ENCODE measurements at regions not wholly inside any gene's neighbourhood (a gene's known extent, or its start where the extent isn't known, plus 50 kb on each side); places are given as distances from the start of the nearest gene placed in this dataset.

GRCh38 chr7:49324707-49325106 is 400.4 kb downstream of the CDC14C start:
- H3K4me2 ChIP-seq (ENCODE audit: low read depth, low read length, poor library complexity, severe bottlenecking): no peak overlapping the region
- H2AFZ ChIP-seq (ENCODE audit: low read length): no peak overlapping the region
- H3K27me3 ChIP-seq (ENCODE audit: low read length): no peaks in the 10 kb centered on the region
- no peak for DNase-seq
- no peaks in the 10 kb centered on the region for H3K9me2 ChIP-seq (replicated peaks; ENCODE audit: insufficient read depth, low read length)
- H3K27ac ChIP-seq (ENCODE audit: low read length): no peak overlapping the region
- H3K79me2 ChIP-seq (ENCODE audit: low read length): no peaks in the 10 kb centered on the region
- no peak overlapping the region for H3K9ac ChIP-seq (ENCODE audit: low read length)
- no peaks in the 10 kb centered on the region for H4K20me1 ChIP-seq (ENCODE audit: insufficient read depth, low read depth, low read length)
- no peaks in the 10 kb centered on the region for H3K36me3 ChIP-seq (ENCODE audit: insufficient read depth, low read length)
- H3K4me1 ChIP-seq (ENCODE audit: low read length): no peaks in the 10 kb centered on the region
- no peak overlapping the region for H3K4me3 ChIP-seq (ENCODE audit: low read length)
- H3K9me3 ChIP-seq (ENCODE audit: low read length): no peaks in the 10 kb centered on the region

GRCh38 chr7:49325571-49325970 is 401.2 kb downstream of the CDC14C start:
- H3K9me3 ChIP-seq (ENCODE audit: low read length): no peaks in the 10 kb centered on the region
- H3K36me3 ChIP-seq (ENCODE audit: insufficient read depth, low read length): no peaks in the 10 kb centered on the region
- no peak for DNase-seq
- no peak overlapping the region for H3K9ac ChIP-seq (ENCODE audit: low read length)
- no peaks in the 10 kb centered on the region for H3K4me1 ChIP-seq (ENCODE audit: low read length)
- H4K20me1 ChIP-seq (ENCODE audit: insufficient read depth, low read depth, low read length): no peaks in the 10 kb centered on the region
- H3K27me3 ChIP-seq (ENCODE audit: low read length): no peaks in the 10 kb centered on the region
- no peak overlapping the region for H2AFZ ChIP-seq (ENCODE audit: low read length)
- no peak overlapping the region for H3K27ac ChIP-seq (ENCODE audit: low read length)
- H3K4me3 ChIP-seq (ENCODE audit: low read length): no peak overlapping the region
- no peaks in the 10 kb centered on the region for H3K9me2 ChIP-seq (replicated peaks; ENCODE audit: insufficient read depth, low read length)
- H3K79me2 ChIP-seq (ENCODE audit: low read length): no peaks in the 10 kb centered on the region
- no peak overlapping the region for H3K4me2 ChIP-seq (ENCODE audit: low read depth, low read length, poor library complexity, severe bottlenecking)

- Histone ChIP-seq H3K36me3 (ENCODE audit: insufficient read depth, low read length) (no peaks in the 10 kb centered on the region), H3K9me3 (ENCODE audit: low read length) (no peaks in the 10 kb centered on the region), H3K9me2 (replicated peaks; ENCODE audit: insufficient read depth, low read length) (no peaks in the 10 kb centered on the region), H3K4me1 (ENCODE audit: low read length) (no peaks in the 10 kb centered on the region), H4K20me1 (ENCODE audit: insufficient read depth, low read depth, low read length) (no peaks in the 10 kb centered on the region), H3K79me2 (ENCODE audit: low read length) (no peaks in the 10 kb centered on the region), H3K4me3 (ENCODE audit: low read length) (no peak overlapping the region), H3K27ac (ENCODE audit: low read length) (no peak overlapping the region), H3K9ac (ENCODE audit: low read length) (no peak overlapping the region), H3K4me2 (ENCODE audit: low read depth, low read length, poor library complexity, severe bottlenecking) (no peak overlapping the region), H2AFZ (ENCODE audit: low read length) (no peak overlapping the region), H3K27me3 (ENCODE audit: low read length) (no peaks in the 10 kb centered on the region)
- DNase-seq: no peak
These were observed 402.8 kb downstream of the CDC14C start for GRCh38 chr7:49327155-49327554.

GRCh38 chr7:49333180-49333881 is 409.0 kb downstream of the CDC14C start:
- H4K20me1 ChIP-seq (ENCODE audit: insufficient read depth, low read depth, low read length): no peaks in the 10 kb centered on the region
- no peaks in the 10 kb centered on the region for H3K4me1 ChIP-seq (ENCODE audit: low read length)
- no peaks in the 10 kb centered on the region for H3K9me2 ChIP-seq (replicated peaks; ENCODE audit: insufficient read depth, low read length)
- H3K9me3 ChIP-seq (ENCODE audit: low read length): no peaks in the 10 kb centered on the region
- no peak overlapping the region for H3K9ac ChIP-seq (ENCODE audit: low read length)
- no peak overlapping the region for H3K4me2 ChIP-seq (ENCODE audit: low read depth, low read length, poor library complexity, severe bottlenecking)
- no peaks in the 10 kb centered on the region for H3K27me3 ChIP-seq (ENCODE audit: low read length)
- H3K36me3 ChIP-seq (ENCODE audit: insufficient read depth, low read length): no peaks in the 10 kb centered on the region
- no peak overlapping the region for H3K27ac ChIP-seq (ENCODE audit: low read length)
- no peak for DNase-seq
- no peak overlapping the region for H3K4me3 ChIP-seq (ENCODE audit: low read length)
- no peak overlapping the region for H2AFZ ChIP-seq (ENCODE audit: low read length)
- H3K79me2 ChIP-seq (ENCODE audit: low read length): no peaks in the 10 kb centered on the region

GRCh38 chr7:49341849-49342248 is 417.5 kb downstream of the CDC14C start:
- Histone ChIP-seq H4K20me1 (ENCODE audit: insufficient read depth, low read depth, low read length) (no peaks in the 10 kb centered on the region), H3K27ac (ENCODE audit: low read length) (no peak overlapping the region), H2AFZ (ENCODE audit: low read length) (no peak overlapping the region), H3K36me3 (ENCODE audit: insufficient read depth, low read length) (no peaks in the 10 kb centered on the region), H3K27me3 (ENCODE audit: low read length) (no peaks in the 10 kb centered on the region), H3K9me3 (ENCODE audit: low read length) (no peaks in the 10 kb centered on the region), H3K9ac (ENCODE audit: low read length) (no peak overlapping the region), H3K4me2 (ENCODE audit: low read depth, low read length, poor library complexity, severe bottlenecking) (no peak overlapping the region), H3K4me1 (ENCODE audit: low read length) (no peaks in the 10 kb centered on the region), H3K9me2 (replicated peaks; ENCODE audit: insufficient read depth, low read length) (no peaks in the 10 kb centered on the region), H3K79me2 (ENCODE audit: low read length) (no peaks in the 10 kb centered on the region), H3K4me3 (ENCODE audit: low read length) (no peak overlapping the region)
- no peak for DNase-seq

- H4K20me1 ChIP-seq (ENCODE audit: insufficient read depth, low read depth, low read length): no peaks in the 10 kb centered on the region
- H3K9me3 ChIP-seq (ENCODE audit: low read length): no peaks in the 10 kb centered on the region
- H3K4me3 ChIP-seq (ENCODE audit: low read length): no peak overlapping the region
- H3K9ac ChIP-seq (ENCODE audit: low read length): no peak overlapping the region
- H3K4me2 ChIP-seq (ENCODE audit: low read depth, low read length, poor library complexity, severe bottlenecking): no peak overlapping the region
- H3K9me2 ChIP-seq (replicated peaks; ENCODE audit: insufficient read depth, low read length): no peaks in the 10 kb centered on the region
- no peak for DNase-seq
- H2AFZ ChIP-seq (ENCODE audit: low read length): no peak overlapping the region
- no peaks in the 10 kb centered on the region for H3K36me3 ChIP-seq (ENCODE audit: insufficient read depth, low read length)
- no peak overlapping the region for H3K27ac ChIP-seq (ENCODE audit: low read length)
- H3K27me3 ChIP-seq (ENCODE audit: low read length): no peaks in the 10 kb centered on the region
- no peaks in the 10 kb centered on the region for H3K79me2 ChIP-seq (ENCODE audit: low read length)
- no peaks in the 10 kb centered on the region for H3K4me1 ChIP-seq (ENCODE audit: low read length)
These were observed 420.2 kb downstream of the CDC14C start for GRCh38 chr7:49344556-49344955.

GRCh38 chr7:49346195-49346899 is 422.0 kb downstream of the CDC14C start:
- Histone ChIP-seq H3K27me3 (ENCODE audit: low read length) (no peaks in the 10 kb centered on the region), H2AFZ (ENCODE audit: low read length) (no peak overlapping the region)
- DNase-seq: no peak

GRCh38 chr7:49367072-49367471 is 406.4 kb upstream of the VWC2 start:
- Histone ChIP-seq H4K20me1 (ENCODE audit: insufficient read depth, low read depth, low read length) (no peaks in the 10 kb centered on the region), H3K4me1 (ENCODE audit: low read length) (no peaks in the 10 kb centered on the region), H3K4me2 (ENCODE audit: low read depth, low read length, poor library complexity, severe bottlenecking) (no peak overlapping the region), H2AFZ (ENCODE audit: low read length) (no peak overlapping the region), H3K27ac (ENCODE audit: low read length) (no peak overlapping the region), H3K27me3 (ENCODE audit: low read length) (no peaks in the 10 kb centered on the region), H3K4me3 (ENCODE audit: low read length) (no peak overlapping the region), H3K79me2 (ENCODE audit: low read length) (no peaks in the 10 kb centered on the region), H3K9me3 (ENCODE audit: low read length) (no peaks in the 10 kb centered on the region; the same call in 1 of the 2 replicates), H3K9ac (ENCODE audit: low read length) (no peak overlapping the region), H3K9me2 (replicated peaks; ENCODE audit: insufficient read depth, low read length) (no peaks in the 10 kb centered on the region), H3K36me3 (ENCODE audit: insufficient read depth, low read length) (no peaks in the 10 kb centered on the region)
- no peak for DNase-seq

More at GRCh38 chr7:49346195-49346899, 422.0 kb downstream of the CDC14C start:
- H4K20me1 ChIP-seq (ENCODE audit: insufficient read depth, low read depth, low read length): no peaks in the 10 kb centered on the region
- no peak overlapping the region for H3K9ac ChIP-seq (ENCODE audit: low read length)
- no peaks in the 10 kb centered on the region for H3K4me1 ChIP-seq (ENCODE audit: low read length)
- H3K9me3 ChIP-seq (ENCODE audit: low read length): no peaks in the 10 kb centered on the region
- H3K4me3 ChIP-seq (ENCODE audit: low read length): no peak overlapping the region
- H3K4me2 ChIP-seq (ENCODE audit: low read depth, low read length, poor library complexity, severe bottlenecking): no peak overlapping the region
- H3K27ac ChIP-seq (ENCODE audit: low read length): no peak overlapping the region
- H3K79me2 ChIP-seq (ENCODE audit: low read length): no peaks in the 10 kb centered on the region
- no peaks in the 10 kb centered on the region for H3K9me2 ChIP-seq (replicated peaks; ENCODE audit: insufficient read depth, low read length)
- H3K36me3 ChIP-seq (ENCODE audit: insufficient read depth, low read length): no peaks in the 10 kb centered on the region
